Left ventricle myocardium inferior (tissue), 1 donor: ENCODE measurements at regions not wholly inside any gene's neighbourhood (a gene's known extent, or its start where the extent isn't known, plus 50 kb on each side); places are given as distances from the start of the nearest gene placed in this dataset.

Source experiments
- DNase-seq: peaks from one replicate; pipeline ENCODE4 v3.0.0-alpha.2; 2020
- H3K27ac ChIP-seq: fragments of 200-600 bp; replicated peaks from 2 replicates; pipeline ENCODE4 v1.8.0; 2021
- H3K27me3 ChIP-seq: fragments of 200-600 bp; 2 replicates; pipeline ENCODE4 v1.8.0; 2021; ENCODE audit warnings: low read depth
- H3K36me3 ChIP-seq: fragments of 200-600 bp; 2 replicates; pipeline ENCODE4 v1.8.0; 2021
- H3K4me1 ChIP-seq: fragments of 200-600 bp; 2 replicates; pipeline ENCODE4 v1.8.0; 2021
- H3K4me3 ChIP-seq: fragments of 200-600 bp; 2 replicates; pipeline ENCODE4 v1.8.0; 2021; ENCODE audit warnings: mild to moderate bottlenecking, moderate library complexity
- H3K9me3 ChIP-seq: fragments of 200-600 bp; replicated peaks from 2 replicates; pipeline ENCODE4 v1.8.0; 2021
- CTCF ChIP-seq: fragments of 200-600 bp; IDR thresholded peaks from 2 replicates; pipeline ENCODE4 v1.8.0; 2021; ENCODE audit warnings: antibody characterized with exemption, mild to moderate bottlenecking, borderline replicate concordance
- intact Hi-C: fragments of 100-400 bp; cut with micrococcal nuclease; formaldehyde crosslinking; loops from one replicate; pipeline ENCODE4 v1.11.0; 2022
- donor health status: DM: no; HTN: yes; CAD: no; lungs with severe emphysema.

GRCh38 chr3:25155652-25156471 lies 272.2 kb upstream of the RARB start:
- Histone ChIP-seq H3K27ac (no peak overlapping the region), H3K36me3 (no peaks in the 10 kb centered on the region), H3K27me3 (no peaks in the 10 kb centered on the region), H3K4me1 (peaks cover 17% of the 10 kb centered on the region), H3K9me3 (no peaks in the 10 kb centered on the region), H3K4me3 (no peak overlapping the region)
- TF ChIP-seq CTCF: no peak
- intact Hi-C loops: no loop called here
- no peak for DNase-seq

GRCh38 chr3:25156626-25157025 lies 271.4 kb upstream of the RARB start:
- no peak overlapping the region for H3K4me3 ChIP-seq
- no peak for DNase-seq
- H3K4me1 ChIP-seq: peaks cover 12% of the 10 kb centered on the region
- H3K27me3 ChIP-seq: no peaks in the 10 kb centered on the region
- intact Hi-C loops: no loop called here
- H3K36me3 ChIP-seq: no peaks in the 10 kb centered on the region
- H3K27ac ChIP-seq: no peak overlapping the region
- no peaks in the 10 kb centered on the region for H3K9me3 ChIP-seq
- TF ChIP-seq CTCF: no peak

GRCh38 chr3:25165306-25165705 lies 262.8 kb upstream of the RARB start:
- H3K9me3 ChIP-seq: peaks cover 19% of the 10 kb centered on the region
- H3K4me3 ChIP-seq: no peak overlapping the region
- DNase-seq: no peak
- no peaks in the 10 kb centered on the region for H3K27me3 ChIP-seq
- intact Hi-C loops: no loop called here
- no peaks in the 10 kb centered on the region for H3K4me1 ChIP-seq
- no peak overlapping the region for H3K27ac ChIP-seq
- no peak for TF ChIP-seq CTCF
- no peaks in the 10 kb centered on the region for H3K36me3 ChIP-seq

GRCh38 chr3:25166016-25166415 lies 262.0 kb upstream of the RARB start:
- Histone ChIP-seq H3K36me3 (no peaks in the 10 kb centered on the region), H3K27me3 (no peaks in the 10 kb centered on the region), H3K27ac (no peak overlapping the region), H3K9me3 (peaks cover 19% of the 10 kb centered on the region), H3K4me1 (no peaks in the 10 kb centered on the region), H3K4me3 (no peak overlapping the region)
- TF ChIP-seq CTCF: no peak
- intact Hi-C loops: no loop called here
- DNase-seq: no peak

- Histone ChIP-seq H3K4me3 (no peak overlapping the region), H3K27me3 (no peaks in the 10 kb centered on the region), H3K4me1 (no peaks in the 10 kb centered on the region), H3K27ac (no peak overlapping the region), H3K9me3 (peaks cover 19% of the 10 kb centered on the region), H3K36me3 (no peaks in the 10 kb centered on the region)
- no peak for DNase-seq
- intact Hi-C loops: no loop called here
- TF ChIP-seq CTCF: no peak
These were observed 258.9 kb upstream of the RARB start for GRCh38 chr3:25169151-25169550.
